ENCODE measurements at regions not wholly inside any gene's neighbourhood (a gene's known extent, or its start where the extent isn't known, plus 50 kb on each side); places are given as distances from the start of the nearest gene placed in this dataset.

- ATAC-seq (no peak), DNase-seq (ENCODE audit: low read depth, low spot score) (no peak)
- RAD21 ChIA-PET (ENCODE audit: low non-redundant PET in 1 of 2, low total read pairs in 2 of 2, uncharacterized antibody in 2 of 2, unreplicated experiment in 2 of 2), result no interaction called here
- no peaks in the 10 kb centered on the region for H3K4me1 ChIP-seq (ENCODE audit: control insufficient read depth in 1 of 2, insufficient read depth in 2 of 2, low read length in 2 of 2)
- intact Hi-C loops (cut with micrococcal nuclease), result no loop called here
- H3K4me3 ChIP-seq (replicated peaks in 1 of 2; ENCODE audit: low read depth in 1 of 2, low read length in 2 of 2), result no peak overlapping the region
- no peak overlapping the region for H2AFZ ChIP-seq (ENCODE audit: low read depth, low read length, poor library complexity, severe bottlenecking)
- peaks cover 10% of the 10 kb centered on the region; the same call in 1 of the 2 replicates for H3K27me3 ChIP-seq (ENCODE audit: insufficient read depth, low read length)
- H3K79me2 ChIP-seq (ENCODE audit: insufficient read depth, low read length), result no peaks in the 10 kb centered on the region
- TF ChIP-seq MAX (IDR thresholded peaks at IDR 0.05) (no peak), ZFX (IDR thresholded peaks at IDR 0.05) (no peak), ELF1 (IDR thresholded peaks at IDR 0.05; ENCODE audit: borderline replicate concordance, low read depth) (no peak), ATF3 (IDR thresholded peaks at IDR 0.05) (no peak), EZH2phosphoT487 (IDR thresholded peaks at IDR 0.05; ENCODE audit: borderline replicate concordance) (no peak), SP1 (IDR thresholded peaks at IDR 0.05; ENCODE audit: low read depth) (no peak), ZBTB33 (IDR thresholded peaks at IDR 0.05; ENCODE audit: extremely low read depth, insufficient replicate concordance, low read length) (no peak)
- no peak overlapping the region for H3K27ac ChIP-seq (ENCODE audit: low read depth, low read length)
- POLR2A ChIA-PET, result no interaction called here
- CTCF ChIA-PET, result no interaction called here
- no peak overlapping the region for H3K4me2 ChIP-seq (ENCODE audit: low read length)
- no TSS peak for BruUV-seq (replicated peaks)
- no peaks in the 10 kb centered on the region for H4K20me1 ChIP-seq (ENCODE audit: insufficient read depth)
- no peaks in the 10 kb centered on the region for H3K36me3 ChIP-seq (ENCODE audit: control insufficient read depth in 1 of 2, insufficient read depth in 2 of 2, low read length in 2 of 2)
- H3K9me2 ChIP-seq (ENCODE audit: insufficient read depth), result no peaks in the 10 kb centered on the region
- H3K9ac ChIP-seq (ENCODE audit: low read length), result no peak overlapping the region
- no peaks in the 10 kb centered on the region for H3K9me3 ChIP-seq (ENCODE audit: control insufficient read depth in 1 of 2, insufficient read depth in 1 of 2, low read depth in 1 of 2, low read length in 2 of 2)
These were observed 638.6 kb downstream of the BCOR start for GRCh38 chrX:39459204-39459603.

- H3K4me1 ChIP-seq (ENCODE audit: control insufficient read depth in 1 of 2, insufficient read depth in 2 of 2, low read length in 2 of 2), result no peaks in the 10 kb centered on the region
- H3K27ac ChIP-seq (ENCODE audit: low read depth, low read length), result no peak overlapping the region
- no TSS peak for BruUV-seq (replicated peaks)
- ATAC-seq, result no peak
- H3K27me3 ChIP-seq (ENCODE audit: insufficient read depth, low read length), result peaks cover 10% of the 10 kb centered on the region; the same call in 1 of the 2 replicates
- no peak overlapping the region for H3K4me3 ChIP-seq (replicated peaks in 1 of 2; ENCODE audit: low read depth in 1 of 2, low read length in 2 of 2)
- no peak overlapping the region for H3K9ac ChIP-seq (ENCODE audit: low read length)
- H3K9me2 ChIP-seq (ENCODE audit: insufficient read depth), result no peaks in the 10 kb centered on the region
- intact Hi-C loops (cut with micrococcal nuclease), result no loop called here
- H3K9me3 ChIP-seq (ENCODE audit: control insufficient read depth in 1 of 2, insufficient read depth in 1 of 2, low read depth in 1 of 2, low read length in 2 of 2), result no peaks in the 10 kb centered on the region
- ChIA-PET CTCF (no interaction called here), RAD21 (ENCODE audit: low non-redundant PET in 1 of 2, low total read pairs in 2 of 2, uncharacterized antibody in 2 of 2, unreplicated experiment in 2 of 2) (no interaction called here), POLR2A (no interaction called here)
- no peaks in the 10 kb centered on the region for H4K20me1 ChIP-seq (ENCODE audit: insufficient read depth)
- no peak for DNase-seq (ENCODE audit: low read depth, low spot score)
- H2AFZ ChIP-seq (ENCODE audit: low read depth, low read length, poor library complexity, severe bottlenecking), result no peak overlapping the region
- no peaks in the 10 kb centered on the region for H3K36me3 ChIP-seq (ENCODE audit: control insufficient read depth in 1 of 2, insufficient read depth in 2 of 2, low read length in 2 of 2)
- H3K79me2 ChIP-seq (ENCODE audit: insufficient read depth, low read length), result no peaks in the 10 kb centered on the region
- H3K4me2 ChIP-seq (ENCODE audit: low read length), result no peak overlapping the region
- TF ChIP-seq CTCF (IDR thresholded peaks at IDR 0.05 in 2 of 3, conservative IDR thresholded peaks at IDR 0.05 in 1 of 3; ENCODE audit: borderline replicate concordance in 1 of 3, insufficient read depth in 1 of 3, low read depth in 2 of 3, low read length in 2 of 3) (no peak), TCF7L2 (IDR thresholded peaks at IDR 0.05; ENCODE audit: borderline replicate concordance, extremely low read depth, insufficient read depth, insufficient read length) (no peak), EGR1 (IDR thresholded peaks at IDR 0.05; ENCODE audit: low read depth) (no peak), EZH2phosphoT487 (IDR thresholded peaks at IDR 0.05; ENCODE audit: borderline replicate concordance) (no peak), CBX3 (IDR thresholded peaks at IDR 0.05; ENCODE audit: low read depth) (no peak), ELF1 (IDR thresholded peaks at IDR 0.05; ENCODE audit: borderline replicate concordance, low read depth) (no peak), ATF3 (IDR thresholded peaks at IDR 0.05) (no peak), JUND (IDR thresholded peaks at IDR 0.05) (no peak), SRF (IDR thresholded peaks at IDR 0.05; ENCODE audit: low read depth) (no peak), SP1 (IDR thresholded peaks at IDR 0.05; ENCODE audit: low read depth) (no peak), YY1 (IDR thresholded peaks at IDR 0.05; ENCODE audit: extremely low read depth, insufficient replicate concordance, low read depth, low read length) (no peak), RAD21 (IDR thresholded peaks at IDR 0.05; ENCODE audit: low read depth) (no peak)
These were observed 637.8 kb downstream of the BCOR start for GRCh38 chrX:39459952-39460351.

Measured in HCT116 (cell line).